Right lobe of liver (tissue), 4 donors: ENCODE measurements at regions not wholly inside any gene's neighbourhood (a gene's known extent, or its start where the extent isn't known, plus 50 kb on each side); places are given as distances from the start of the nearest gene placed in this dataset.

ENCODE experiments used
- CTCF ChIP-seq, 4 donors: fragments of 200-600 bp in 3 of 4; fragments of 450-650 bp in 1 of 4; IDR thresholded peaks; one replicate each; pipeline versions ENCODE4 v1.5.1 to v1.8.0; 2016 to 2022; ENCODE audit warnings: antibody characterized with exemption in 4 of 4, mild to moderate bottlenecking in 2 of 4
- POLR2A ChIP-seq: fragments of 450-650 bp; IDR thresholded peaks from one replicate; pipeline ENCODE4 v1.6.1; 2017; ENCODE audit warnings: antibody characterized with exemption, mild to moderate bottlenecking
- donor health status: DM: no; HTN: no; CAD: no.
- donor health status: DM: no; HTN: no; CAD: no.
- donor health status: DM: no; HTN: yes; CAD: no.

DNA sequence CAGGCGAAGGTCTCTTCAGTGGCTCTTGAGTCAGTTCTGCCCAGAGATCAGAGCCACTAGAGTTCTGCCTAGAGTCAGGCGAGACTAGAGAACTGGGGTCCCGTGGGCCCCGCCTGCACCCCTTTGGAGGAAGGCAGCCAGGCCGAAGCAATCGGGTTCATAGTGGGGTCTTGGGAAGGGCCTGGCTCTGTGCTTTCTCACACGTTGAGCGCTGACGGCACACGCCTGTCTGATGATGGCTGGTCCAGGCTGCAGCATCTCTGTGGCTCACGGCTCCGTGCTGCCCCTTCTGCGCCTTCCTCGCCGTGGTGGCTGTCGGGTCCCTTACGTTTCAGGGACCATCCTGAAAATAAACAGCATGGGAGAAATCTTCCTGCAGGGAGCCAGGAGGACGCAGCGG lies 78.3 kb upstream of the RNU6ATAC start:
- TF ChIP-seq CTCF (IDR thresholded peaks at IDR 0.05), result no peak
- TF ChIP-seq POLR2A, result no peak
